ENCODE measurements at regions not wholly inside any gene's neighbourhood (a gene's known extent, or its start where the extent isn't known, plus 50 kb on each side); places are given as distances from the start of the nearest gene placed in this dataset.
"Not testable (repeated sequence)": the region's sequence is repeated elsewhere in the genome, so short reads cannot be mapped to it uniquely, and the experiment has no call there.

DNA sequence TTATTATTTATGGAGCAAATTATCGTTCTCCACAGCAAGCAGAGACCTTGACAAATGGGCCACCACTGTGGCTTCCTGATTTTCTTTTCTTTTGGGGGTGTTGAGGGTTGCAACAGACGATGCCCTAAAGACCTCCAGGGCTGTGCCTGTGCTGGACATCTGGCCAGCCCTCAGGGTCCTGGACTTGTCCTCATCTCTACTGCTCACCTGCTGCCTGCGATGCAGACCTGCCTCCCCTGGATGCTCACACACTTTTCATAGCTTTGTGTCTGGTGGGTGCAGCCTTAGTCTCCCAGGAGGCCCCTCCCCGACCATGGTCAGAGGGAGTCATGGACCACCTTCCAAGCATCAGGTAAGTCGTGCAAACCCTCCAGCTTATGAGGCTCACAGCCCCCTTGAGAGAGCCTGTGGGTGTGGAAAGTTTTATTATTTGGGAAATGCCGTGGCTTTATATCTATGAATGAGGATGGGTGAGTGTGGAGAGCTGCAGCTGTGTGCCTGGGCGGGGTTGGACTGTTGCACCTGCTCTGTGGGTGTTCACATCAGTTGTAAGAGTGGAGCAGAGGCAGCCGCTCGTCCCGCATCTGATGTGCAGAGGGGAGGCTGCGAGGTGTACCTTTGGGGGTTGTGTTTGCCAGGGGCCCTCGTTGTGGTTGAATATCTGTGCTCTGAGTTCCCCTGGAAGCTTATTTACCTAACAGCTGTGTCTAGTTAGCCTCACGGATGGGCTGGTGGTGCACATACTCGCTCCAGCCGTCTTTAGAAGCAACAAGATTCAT lies 126.3 kb upstream of the IRX4 start:
- no peak for DNase-seq

DNA sequence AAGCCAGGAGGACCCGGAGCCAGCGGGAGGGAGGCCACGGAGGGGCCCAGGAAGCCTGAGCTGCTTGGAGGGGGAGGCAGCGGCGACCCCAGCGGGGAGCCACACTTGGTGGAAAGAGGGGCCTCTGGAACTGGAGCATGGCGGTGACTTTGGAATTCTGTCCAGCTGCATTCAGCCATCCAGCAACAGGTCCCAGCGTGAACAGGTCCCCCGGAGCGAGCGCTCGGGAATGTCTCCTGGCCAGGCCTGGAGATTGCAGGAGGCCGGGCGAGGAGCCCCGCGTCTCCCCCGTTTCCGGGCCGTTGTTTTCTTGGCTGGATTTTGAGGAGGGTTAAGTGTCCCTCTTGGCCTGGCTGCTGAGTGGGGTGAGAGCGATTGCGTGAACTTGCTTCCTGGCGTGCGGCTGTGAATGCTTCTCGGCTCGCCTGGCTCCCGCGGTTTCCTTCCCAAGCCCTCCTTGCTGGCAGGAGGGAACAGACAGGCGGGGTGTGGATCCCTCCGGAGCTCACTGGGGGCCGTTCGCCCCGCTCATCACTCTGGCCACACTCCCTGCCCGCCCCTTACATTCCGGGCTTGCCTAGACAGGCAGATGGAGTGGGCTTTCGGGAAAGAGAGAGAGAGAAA lies 125.3 kb upstream of the IRX4 start:
- no peak for DNase-seq

DNA sequence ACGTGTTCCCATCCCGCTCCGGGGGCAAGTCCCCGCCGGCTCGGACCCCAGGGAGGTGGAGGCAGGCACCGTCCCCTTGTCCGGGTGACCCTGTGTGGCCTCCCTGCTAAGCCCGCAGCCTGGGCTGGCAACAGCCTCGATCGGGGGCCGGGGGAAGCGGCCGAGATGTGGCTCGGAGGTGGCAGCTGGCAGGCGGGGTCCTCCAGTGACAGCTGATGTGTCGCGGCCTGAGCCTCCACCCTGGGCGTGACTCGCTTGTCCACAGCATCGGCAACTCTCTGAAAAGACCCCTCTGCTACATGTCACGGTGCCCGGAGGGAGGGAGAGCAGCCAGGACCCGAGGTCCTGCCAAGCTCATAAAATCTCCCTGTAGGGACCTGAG lies 124.8 kb upstream of the IRX4 start:
- no peak for DNase-seq

DNA sequence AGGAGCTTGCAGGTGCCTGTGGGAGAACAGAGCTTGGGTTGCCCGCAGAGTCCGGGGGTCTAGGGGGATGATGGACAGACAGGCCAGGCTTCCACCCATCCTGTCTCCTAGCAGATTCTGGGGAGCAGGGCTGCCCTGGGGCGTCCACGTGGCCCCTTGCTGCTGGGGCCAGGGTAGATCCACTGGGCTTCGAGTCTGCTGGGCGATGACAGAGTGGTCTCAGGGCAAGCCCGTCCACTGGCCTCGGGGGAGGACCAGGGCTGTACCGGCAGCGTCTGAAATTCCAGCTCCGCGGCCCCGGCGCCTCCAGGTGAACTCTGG lies 124.2 kb upstream of the IRX4 start:
- no peak for DNase-seq

DNA sequence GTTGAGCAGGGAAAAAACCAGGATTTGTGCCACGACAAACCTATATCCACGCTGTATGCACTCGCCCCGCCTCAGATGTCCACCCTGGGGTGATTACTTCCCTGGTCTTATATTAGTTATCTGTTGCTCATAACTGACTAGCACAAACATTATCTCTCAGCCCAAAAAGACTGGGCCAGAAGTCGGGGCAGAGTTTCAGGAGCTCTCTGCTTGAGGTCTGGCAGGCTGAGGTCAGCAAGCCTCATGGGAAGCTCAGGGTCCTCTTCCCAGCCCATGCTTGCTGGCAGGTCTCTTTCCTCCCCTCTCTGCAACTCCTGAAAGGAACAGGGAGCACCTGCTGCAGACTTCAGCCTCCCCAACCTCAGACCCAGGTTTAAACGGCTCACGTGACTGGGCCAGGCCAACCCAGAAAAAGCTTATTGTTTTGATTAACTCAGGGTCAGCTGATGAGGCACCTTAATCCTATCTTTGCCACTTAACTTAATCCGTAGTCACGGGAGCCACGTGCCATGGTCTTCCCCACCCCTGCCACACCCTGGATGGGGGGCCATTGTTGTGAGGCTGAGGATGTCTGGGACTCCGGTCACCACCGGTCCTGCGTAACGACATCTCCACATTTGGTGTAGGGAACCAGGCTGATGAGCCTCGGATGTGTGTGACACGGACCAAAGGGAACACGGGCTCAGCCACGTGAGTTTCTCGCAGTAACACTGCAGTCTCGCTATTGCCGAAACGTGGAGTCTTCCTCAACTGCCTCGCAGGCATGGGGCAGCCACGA lies 123.7 kb upstream of the IRX4 start:
- DNase-seq: no peak

DNA sequence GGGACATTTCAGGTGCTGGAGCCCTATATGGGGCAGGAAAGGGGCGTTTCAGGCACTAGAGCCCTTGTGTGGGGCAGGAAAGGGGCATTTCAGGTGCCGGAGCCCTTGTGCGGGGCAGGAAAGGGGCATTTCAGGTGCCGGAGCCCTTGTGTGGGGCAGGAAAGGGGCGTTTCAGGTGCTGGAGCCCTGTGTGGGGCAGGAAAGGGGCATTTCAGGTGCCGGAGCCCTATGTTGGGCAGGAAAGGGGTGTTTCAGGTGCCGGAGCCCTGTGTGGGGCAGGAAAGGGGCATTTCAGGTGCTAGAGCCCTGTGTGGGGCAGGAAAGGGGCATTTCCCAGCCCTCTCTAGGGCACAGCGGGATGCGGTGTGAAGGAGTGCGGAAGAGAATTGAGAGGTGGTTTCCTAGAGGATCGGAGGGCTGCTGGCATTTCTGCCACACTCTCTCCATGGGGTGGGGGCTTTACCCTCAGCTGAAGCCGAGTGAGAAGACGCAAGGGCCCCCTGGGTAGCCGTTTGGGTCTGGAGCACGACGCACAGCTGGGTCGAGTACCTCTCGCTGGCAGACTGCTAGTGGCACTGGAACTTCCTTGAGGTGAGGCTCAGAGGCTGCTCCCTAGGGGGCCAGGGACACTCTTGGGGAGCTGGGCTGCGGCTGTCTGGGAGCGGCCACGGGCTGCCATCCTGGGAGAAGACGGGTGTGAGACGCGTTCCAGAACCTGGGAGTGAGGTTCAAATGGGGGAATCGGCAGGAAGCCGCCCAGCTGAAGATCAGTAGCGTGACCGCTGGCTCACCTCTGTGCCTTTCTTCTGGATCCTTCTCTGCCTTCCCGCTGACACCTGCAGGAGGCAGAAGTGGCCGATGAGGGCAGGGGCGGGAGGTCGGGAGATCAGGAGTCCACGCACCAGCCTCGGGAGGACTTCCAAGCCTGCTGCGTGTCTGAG lies 122.6 kb upstream of the IRX4 start:
- DNase-seq: no peak

DNA sequence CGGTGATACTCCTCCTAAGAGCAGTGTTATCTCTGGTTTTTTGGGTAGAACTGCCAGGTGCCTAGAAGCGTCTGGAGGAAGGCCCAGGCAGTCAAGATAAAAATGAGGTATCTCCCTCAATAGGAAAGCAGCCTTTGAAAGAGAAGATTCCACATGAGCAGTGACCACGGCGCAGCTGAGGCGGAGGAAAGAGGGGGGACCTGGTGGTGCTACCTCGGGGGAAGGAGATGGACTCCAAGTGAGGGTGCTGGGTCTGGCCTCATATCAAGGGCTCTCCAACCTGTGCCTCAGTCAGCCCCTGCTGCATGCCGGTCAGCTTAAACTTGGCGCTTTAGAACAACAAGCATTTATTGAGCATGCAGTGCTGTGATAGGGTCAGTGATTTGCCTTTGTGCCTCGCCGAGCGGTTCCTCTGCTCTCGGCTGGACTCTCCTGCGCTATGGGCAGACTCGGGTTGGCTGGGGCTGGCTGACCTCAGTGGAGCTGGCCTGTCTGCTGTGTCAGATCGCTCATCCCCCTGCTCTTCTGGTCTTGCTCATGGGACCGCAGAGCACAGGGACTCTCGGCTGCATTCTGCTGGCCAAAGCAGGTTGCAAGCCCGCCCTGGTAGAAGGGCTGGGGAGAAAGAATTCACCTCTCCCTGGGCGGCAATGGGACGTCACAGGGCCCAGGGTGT lies 121.1 kb upstream of the IRX4 start:
- DNase-seq: no peak

DNA sequence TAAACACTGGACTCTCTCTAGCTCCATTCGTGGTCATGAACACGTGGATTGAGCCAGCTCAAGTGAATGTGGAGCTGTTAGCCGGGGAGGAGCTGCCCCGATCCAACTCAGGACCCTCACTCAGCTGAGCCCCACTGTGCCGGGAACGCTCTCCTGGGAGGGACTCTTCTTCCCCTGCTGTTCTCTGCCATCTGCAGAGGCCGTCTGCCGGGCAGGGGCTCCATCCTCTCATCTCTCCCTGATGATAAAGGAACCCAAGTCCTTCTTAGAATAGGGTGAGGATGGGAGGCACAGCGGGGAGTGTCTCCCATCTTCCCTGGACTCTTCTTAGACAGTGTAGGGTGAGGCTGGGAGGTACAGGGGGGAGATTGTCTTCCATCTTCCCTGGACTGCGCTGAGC lies 120.5 kb upstream of the IRX4 start:
- DNase-seq: no peak

DNA sequence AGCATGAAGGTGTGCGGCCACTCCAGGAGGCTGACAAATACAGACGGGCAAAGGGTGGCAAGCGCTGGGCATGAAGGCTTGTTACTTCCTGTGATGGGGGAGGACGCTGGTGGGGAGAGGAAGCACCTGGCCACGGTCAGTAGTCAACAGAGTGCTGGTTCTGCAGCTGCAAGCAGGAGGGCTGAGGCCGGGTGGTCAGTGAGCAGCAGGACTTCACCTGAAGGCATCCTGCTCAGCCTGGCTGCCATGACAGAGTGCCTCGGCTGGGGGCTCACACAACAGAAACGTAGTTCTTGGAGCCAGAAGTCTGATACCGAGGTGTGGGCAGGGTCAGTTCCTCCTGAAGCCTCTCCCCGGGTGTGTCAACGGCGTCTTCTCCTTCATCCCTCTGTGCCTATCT lies 118.6 kb upstream of the IRX4 start:
- DNase-seq: no peak

DNA sequence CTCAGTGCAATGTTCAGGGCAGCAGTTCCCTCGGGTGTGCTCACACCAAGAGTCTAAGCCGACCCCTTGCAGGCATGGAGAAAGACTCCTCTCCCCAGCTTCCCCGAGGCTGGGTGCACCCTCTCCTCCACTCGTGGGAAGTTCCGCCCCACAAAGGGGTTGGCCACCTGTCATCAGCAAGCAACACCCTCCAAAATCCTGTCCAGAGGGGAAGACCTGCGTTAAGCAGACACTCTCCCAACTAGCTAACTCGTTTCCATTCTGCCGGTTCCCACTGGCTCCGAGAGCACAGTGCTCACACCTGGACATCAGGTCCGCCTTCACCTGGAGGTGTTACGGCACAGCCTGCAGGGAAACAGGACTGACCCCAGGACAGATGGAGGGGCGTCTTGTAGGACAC lies 117.9 kb upstream of the IRX4 start:
- no peak for DNase-seq

DNA sequence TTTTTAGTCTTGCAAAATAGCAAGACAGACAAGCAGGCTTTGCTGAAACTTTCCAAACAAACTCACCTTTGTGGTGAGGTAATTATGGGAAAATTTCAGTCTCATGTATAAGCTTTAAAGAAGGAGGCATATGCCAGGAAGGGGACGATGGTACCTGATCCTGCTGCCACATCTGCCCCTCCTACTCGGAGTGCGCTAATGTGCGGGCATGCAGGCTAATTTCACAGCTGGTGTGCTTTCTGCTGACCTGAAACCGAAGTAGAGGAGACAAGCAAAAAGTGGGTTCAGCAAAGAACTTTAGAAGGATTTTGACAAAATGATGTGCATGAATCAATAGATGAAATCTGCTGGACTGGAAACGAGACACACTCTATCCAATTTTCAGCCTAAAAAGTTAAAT lies 117.1 kb upstream of the IRX4 start:
- DNase-seq: no peak

DNA sequence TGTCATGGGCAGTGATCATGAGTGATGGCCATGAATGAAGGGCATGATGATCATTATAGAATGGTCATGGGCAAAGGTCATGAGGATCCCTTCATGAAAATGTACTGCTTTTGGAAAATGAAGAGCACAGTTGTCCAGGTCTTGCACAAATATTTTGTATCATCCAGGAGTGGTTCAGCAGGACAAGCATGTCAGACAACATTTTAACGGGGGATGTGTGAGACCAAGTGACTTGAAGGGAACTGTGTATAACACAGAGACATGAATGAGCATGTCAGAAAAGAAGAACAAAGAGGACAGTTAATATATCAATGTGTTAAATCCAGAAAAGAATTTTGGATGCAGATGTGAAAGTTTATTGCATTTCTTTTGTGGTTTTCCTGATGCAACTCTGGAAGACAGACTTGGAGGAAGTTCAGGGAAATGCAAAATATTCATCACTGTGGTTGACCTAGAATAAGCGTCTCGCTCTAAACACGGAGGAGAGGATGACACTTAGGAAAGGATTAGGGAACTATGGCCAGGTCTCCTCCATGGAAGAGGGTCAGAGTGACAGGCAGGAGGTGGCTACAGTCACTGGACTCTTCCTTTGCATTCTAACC lies 116.1 kb upstream of the IRX4 start:
- no peak for DNase-seq

DNA sequence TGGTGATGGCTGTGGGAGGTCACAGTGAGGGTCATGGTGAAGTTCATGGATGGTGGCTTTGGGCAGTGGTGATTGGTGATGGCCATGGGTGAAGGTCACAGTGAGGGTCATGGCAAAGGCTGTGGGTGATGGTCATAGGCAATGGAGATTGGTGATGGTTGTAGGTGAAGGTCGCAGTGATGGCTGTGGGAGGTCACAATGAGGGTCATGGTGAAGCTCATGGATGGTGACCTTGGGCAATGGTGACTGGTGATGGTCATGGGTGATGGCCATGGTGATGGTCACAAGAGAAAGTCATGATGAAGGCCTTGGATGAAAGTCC lies 115.6 kb upstream of the IRX4 start:
- DNase-seq: no peak

DNA sequence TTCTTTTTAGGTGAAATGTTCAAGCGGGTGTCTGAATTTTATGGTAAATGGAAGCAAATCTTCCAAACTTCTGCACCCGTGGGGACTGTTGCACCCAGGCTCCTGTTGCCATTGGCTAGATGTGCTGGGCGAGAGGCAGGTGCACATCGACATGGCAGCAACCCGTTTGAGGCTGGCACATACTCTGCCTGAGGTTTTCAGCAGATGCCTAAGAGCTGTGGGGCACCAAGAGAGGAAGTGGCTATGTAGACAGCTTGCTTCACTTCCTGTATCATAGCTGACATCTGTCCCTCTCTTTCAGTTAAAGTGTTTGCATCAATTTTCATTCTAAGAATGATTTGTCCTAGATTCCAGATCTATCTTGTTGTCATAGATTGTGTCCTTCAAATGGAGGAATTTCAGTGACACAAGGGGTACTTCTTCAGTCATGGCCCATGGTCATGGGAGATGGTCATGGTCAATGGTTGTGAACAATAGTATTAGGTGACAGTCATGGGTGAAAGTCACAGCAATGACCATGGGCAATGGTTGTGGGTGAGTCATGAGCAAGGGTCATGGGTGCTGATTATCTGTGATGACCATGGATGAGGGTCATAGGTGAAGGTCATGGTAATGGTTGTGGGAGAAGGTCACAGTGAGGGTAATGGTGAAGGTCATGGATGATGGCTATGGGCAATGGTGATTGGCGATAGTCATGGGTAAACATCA lies 115.1 kb upstream of the IRX4 start:
- no peak for DNase-seq

DNA sequence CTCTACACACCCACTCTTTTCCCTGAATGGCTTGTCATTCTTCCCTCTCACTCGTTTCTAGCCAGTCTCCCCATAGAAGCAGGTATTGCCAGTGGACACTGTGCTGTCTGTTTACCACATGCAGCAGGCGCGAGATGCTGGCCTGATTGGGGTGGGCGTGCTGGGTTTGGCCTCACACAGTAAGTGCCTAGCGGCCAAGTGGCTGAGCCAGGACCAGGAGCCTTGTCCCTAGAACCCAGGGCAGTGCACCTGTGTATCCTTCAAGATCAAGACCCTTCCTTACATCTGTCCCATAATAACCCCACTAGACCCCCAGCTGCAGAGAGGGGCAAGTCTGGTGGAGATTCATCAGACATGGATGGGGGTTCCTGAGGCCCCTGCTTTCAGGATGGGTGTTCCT lies 112.8 kb upstream of the IRX4 start:
- no peak for DNase-seq

DNA sequence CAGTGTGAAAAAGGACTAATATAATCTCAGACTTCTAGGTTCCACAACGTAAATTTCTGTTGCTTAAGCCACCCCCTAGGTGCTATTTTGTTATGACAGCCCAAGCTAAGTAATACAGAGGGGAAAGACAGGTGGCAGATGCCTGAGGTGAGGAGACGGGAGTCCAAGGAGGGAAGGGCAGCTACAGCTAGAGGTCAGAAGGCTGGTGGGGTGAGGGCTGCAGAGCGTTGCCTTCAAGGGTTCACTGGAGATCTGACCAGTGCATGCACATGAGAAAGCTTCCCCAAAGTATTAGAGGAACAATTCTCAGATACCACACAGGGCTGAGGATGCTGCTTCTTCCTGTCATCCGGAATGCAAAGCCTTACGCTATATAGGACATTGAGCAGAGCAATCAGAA lies 104.7 kb upstream of the IRX4 start:
- no peak for DNase-seq

DNA sequence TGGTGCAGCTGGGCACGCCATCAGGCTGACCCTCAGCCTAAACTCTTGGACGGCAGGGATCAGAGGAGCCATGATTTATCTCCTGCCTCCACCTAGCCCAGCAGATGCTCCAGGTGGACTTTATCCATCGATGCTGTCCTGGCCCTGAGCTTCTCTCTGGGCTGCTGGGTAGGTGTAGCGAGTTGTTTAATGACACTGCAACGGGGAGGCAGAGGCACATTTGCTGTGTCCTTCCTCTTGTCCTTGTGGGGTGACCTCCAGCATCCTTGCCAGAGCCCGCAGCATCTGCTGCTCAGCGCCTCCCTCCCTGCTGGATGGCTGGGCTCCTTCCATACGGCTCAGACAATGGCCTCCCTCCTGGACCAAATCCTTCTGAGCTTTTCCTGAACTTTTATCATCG lies 103.1 kb upstream of the IRX4 start:
- no peak for DNase-seq

DNA sequence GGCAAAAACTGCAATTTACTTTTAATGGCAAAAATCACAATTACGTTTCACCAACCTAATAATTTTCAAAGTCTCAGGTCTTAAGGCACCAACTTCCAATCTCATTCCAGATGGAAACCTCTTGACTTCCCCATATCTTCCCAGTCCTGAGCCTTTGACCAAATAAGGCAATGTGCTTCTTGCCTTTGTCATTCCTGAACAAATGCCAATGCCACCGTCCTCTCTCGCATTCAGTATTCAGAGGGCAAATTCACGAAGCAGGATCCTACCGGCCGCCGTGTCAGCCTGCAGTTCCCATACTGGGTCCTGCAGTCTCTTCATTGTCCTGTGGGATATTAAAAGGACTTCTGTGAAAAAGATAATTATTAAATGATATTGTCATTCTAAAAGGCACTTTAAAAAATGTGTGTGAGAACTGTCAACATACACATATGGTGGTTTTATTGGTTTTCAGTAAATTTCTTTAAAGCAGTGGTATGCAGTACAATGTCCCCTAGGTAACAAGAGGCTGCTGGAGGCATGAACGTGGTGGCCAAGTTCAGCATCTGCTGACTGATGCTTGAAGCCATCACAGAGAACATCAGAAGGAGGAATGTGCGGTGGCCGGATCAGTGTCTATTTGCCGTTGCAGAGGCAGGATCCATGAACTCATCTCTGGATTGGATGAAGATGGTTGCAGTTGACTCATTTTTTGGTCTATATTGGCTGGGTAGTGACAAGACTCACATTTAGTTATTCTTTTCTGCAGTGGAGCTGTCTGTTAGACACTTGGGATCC lies 101.4 kb upstream of the IRX4 start:
- DNase-seq: no peak

DNA sequence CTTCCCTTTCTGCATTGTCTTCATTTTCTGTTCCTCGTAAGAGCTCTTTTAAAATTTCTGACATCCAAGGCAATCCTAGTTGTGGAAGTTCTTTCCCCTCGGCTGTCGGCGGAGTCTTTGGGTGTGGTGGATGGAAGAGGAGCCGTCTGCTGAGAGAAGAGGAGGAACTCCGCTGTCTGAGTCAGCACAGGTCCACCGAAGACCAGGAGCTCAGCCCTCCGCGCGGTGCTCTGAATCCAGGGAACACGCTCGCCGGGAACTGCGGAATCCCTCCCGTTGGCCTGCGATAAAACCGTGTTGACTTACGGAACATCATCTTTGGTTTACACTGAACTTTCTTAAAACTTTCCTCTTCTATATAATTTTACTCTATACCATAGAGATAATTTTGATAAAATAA lies 100.7 kb upstream of the IRX4 start:
- no peak for DNase-seq

DNA sequence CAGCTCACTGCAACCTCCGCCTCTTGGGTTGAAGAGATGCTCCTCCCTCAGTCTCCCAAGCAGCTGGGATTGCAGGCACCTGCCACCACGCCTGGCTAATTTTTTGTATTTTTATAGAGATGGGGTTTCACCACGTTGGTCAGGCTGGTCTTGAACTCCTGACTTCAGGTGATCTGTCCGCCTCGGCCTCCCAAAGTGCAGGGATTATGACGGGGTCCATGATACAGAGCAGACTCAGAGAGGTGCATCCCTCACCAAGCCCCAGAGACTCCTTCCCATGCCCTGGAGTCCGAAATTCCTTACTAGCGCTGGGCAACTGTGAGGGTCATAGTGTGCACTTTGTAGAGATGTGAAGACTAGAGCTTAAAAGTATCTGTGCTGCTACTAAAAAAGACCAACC lies 99.8 kb upstream of the IRX4 start:
- DNase-seq: not testable (repeated sequence)

Measured in left kidney (tissue), 1 donor.